MCF 10A (cell line): ENCODE measurements at regions not wholly inside any gene's neighbourhood (a gene's known extent, or its start where the extent isn't known, plus 50 kb on each side); places are given as distances from the start of the nearest gene placed in this dataset.

Experiments used
- BruUV-seq: library from RNA; stranded (reverse); fragments of 400-500 nt; replicated peaks from 2 replicates; lab custom pipeline; 2021; lab: Mats Ljungman, UMichigan
- CTCF ChIA-PET: fragments of 300-600 bp; sonication (Branson Sonifier 250); formaldehyde crosslinking; extraction: SDS; loops from one replicate; lab custom pipeline; 2021; ENCODE audit warnings: antibody characterized with exemption, inconsistent platforms; lab: Yijun Ruan, JAX
- POLR2A ChIA-PET: fragments of 300-600, 350-650 bp; sonication (Branson Sonifier 250); formaldehyde crosslinking; extraction: SDS; loops from one replicate; lab custom pipeline; 2020; ENCODE audit warnings: antibody characterized with exemption, inconsistent platforms; lab: Yijun Ruan, JAX
- DNase-seq: peaks from one replicate; pipeline ENCODE4 v3.0.0-alpha.2; 2018; ENCODE audit not compliant: unreplicated experiment
- H3K27ac Mint-ChIP-seq: one replicate; pipeline ENCODE4 v1.8.0; 2022; ENCODE audit warnings: mild to moderate bottlenecking, low read depth, mixed read lengths; ENCODE audit not compliant: unreplicated experiment
- H3K27me3 Mint-ChIP-seq: one replicate; pipeline ENCODE4 v1.8.0; 2022; ENCODE audit warnings: mixed read lengths; ENCODE audit not compliant: insufficient read depth, unreplicated experiment
- H3K36me3 Mint-ChIP-seq: one replicate; pipeline ENCODE4 v1.8.0; 2022; ENCODE audit warnings: mild to moderate bottlenecking, moderate library complexity, mixed read lengths; ENCODE audit not compliant: insufficient read depth, unreplicated experiment
- H3K4me1 Mint-ChIP-seq: one replicate; pipeline ENCODE4 v1.8.0; 2022; ENCODE audit warnings: mixed read lengths; ENCODE audit not compliant: insufficient read depth, unreplicated experiment
- H3K4me3 Mint-ChIP-seq: one replicate; pipeline ENCODE4 v1.8.0; 2022; ENCODE audit warnings: mild to moderate bottlenecking, moderate library complexity, mixed read lengths; ENCODE audit not compliant: unreplicated experiment
- H3K9me3 Mint-ChIP-seq: one replicate; pipeline ENCODE4 v1.8.0; 2022; ENCODE audit warnings: mixed read lengths; ENCODE audit not compliant: unreplicated experiment
- CTCF ChIP-seq: fragments of 200-600 bp; IDR thresholded peaks from one replicate; pipeline ENCODE4 v1.8.0; 2022; ENCODE audit warnings: antibody characterized with exemption, mild to moderate bottlenecking; ENCODE audit not compliant: unreplicated experiment
- intact Hi-C: fragments of 100-400 bp; cut with micrococcal nuclease; formaldehyde crosslinking; loops from 2 replicates; pipeline ENCODE4 v1.14.1; 2022

GRCh38 chr10:8400892-8401291, 346.4 kb downstream of the GATA3 start:
- Mint-ChIP-seq H3K36me3 (no peaks in the 10 kb centered on the region), H3K4me1 (peaks cover 20% of the 10 kb centered on the region), H3K4me3 (no peak overlapping the region), H3K9me3 (no peaks in the 10 kb centered on the region), H3K27me3 (no peaks in the 10 kb centered on the region), H3K27ac (no peak overlapping the region)
- ChIA-PET POLR2A (no interaction called here), CTCF (interaction anchor here (1.1 kb wide), 1 partner anchor 685 kb away, joined by 4 read pairs; no protein-coding TSS in a partner anchor)
- no peak for DNase-seq
- TF ChIP-seq CTCF: no peak
- BruUV-seq: no TSS peak
- intact Hi-C loops: no loop called here

- ChIA-PET POLR2A (interaction anchor here (0.7 kb wide), 1 partner anchor 213 kb away, joined by 3 read pairs; no protein-coding TSS in a partner anchor), CTCF (interaction anchor here (1.1 kb wide), 1 partner anchor 685 kb away, joined by 4 read pairs; no protein-coding TSS in a partner anchor)
- Mint-ChIP-seq H3K9me3 (no peaks in the 10 kb centered on the region), H3K36me3 (no peaks in the 10 kb centered on the region), H3K27me3 (no peaks in the 10 kb centered on the region), H3K4me3 (no peak overlapping the region), H3K4me1 (peaks cover 16% of the 10 kb centered on the region), H3K27ac (no peak overlapping the region)
- TF ChIP-seq CTCF: no peak
- intact Hi-C loops: no loop called here
- no TSS peak for BruUV-seq
- DNase-seq: no peak
These were observed 347.0 kb downstream of the GATA3 start for GRCh38 chr10:8401531-8401930.

GRCh38 chr10:8402576-8402975, 348.1 kb downstream of the GATA3 start:
- Mint-ChIP-seq H3K27ac (no peak overlapping the region), H3K9me3 (no peaks in the 10 kb centered on the region), H3K36me3 (no peaks in the 10 kb centered on the region), H3K27me3 (no peaks in the 10 kb centered on the region), H3K4me1 (peaks cover 13% of the 10 kb centered on the region), H3K4me3 (no peak overlapping the region)
- TF ChIP-seq CTCF: no peak
- CTCF ChIA-PET: interaction anchor here (0.6 to 0.9 kb wide), 3 partner anchors 44 to 634 kb away, joined by 3 to 6 read pairs (median 3); no protein-coding TSS in a partner anchor
- no TSS peak for BruUV-seq
- no peak for DNase-seq
- intact Hi-C loops: no loop called here
- POLR2A ChIA-PET: interaction anchor here (0.5 to 0.8 kb wide), 2 partner anchors 17 to 481 kb away, joined by 3 to 4 read pairs; no protein-coding TSS in a partner anchor

GRCh38 chr10:8403711-8404371, 349.4 kb downstream of the GATA3 start:
- ChIA-PET POLR2A (no interaction called here), CTCF (no interaction called here)
- no TSS peak for BruUV-seq
- intact Hi-C loops: no loop called here
- Mint-ChIP-seq H3K27me3 (no peaks in the 10 kb centered on the region), H3K36me3 (no peaks in the 10 kb centered on the region), H3K27ac (no peak overlapping the region), H3K4me3 (peak overlapping the region; percentile 1), H3K9me3 (no peaks in the 10 kb centered on the region), H3K4me1 (peaks cover 13% of the 10 kb centered on the region)
- DNase-seq: no peak
- no peak for TF ChIP-seq CTCF
